ENCODE measurements at regions not wholly inside any gene's neighbourhood (a gene's known extent, or its start where the extent isn't known, plus 50 kb on each side); places are given as distances from the start of the nearest gene placed in this dataset.

GRCh38 chr1:232319072-232319471, 310.9 kb downstream of the SIPA1L2 start:
- FAIRE-seq (no peak), DNase-seq (ENCODE audit: low read depth, low spot score) (no peak)
- H3K4me1 ChIP-seq (ENCODE audit: control insufficient read depth, extremely low read depth, insufficient read depth, low read length): no peaks in the 10 kb centered on the region
- ChIA-PET CTCF (interaction anchor here (1.1 kb wide), 1 partner anchor 10 kb away, joined by 6 read pairs; no protein-coding TSS in a partner anchor), POLR2A (no interaction called here)
- H3K79me2 ChIP-seq (ENCODE audit: control insufficient read depth, insufficient read depth, low read length): no peaks in the 10 kb centered on the region
- no peaks in the 10 kb centered on the region for H3K27me3 ChIP-seq (ENCODE audit: control insufficient read depth in 2 of 2, insufficient read depth in 2 of 2, low read length in 2 of 2)
- H3K9me3 ChIP-seq (replicated peaks; ENCODE audit: control insufficient read depth, insufficient read depth, low read length): no peaks in the 10 kb centered on the region
- no peak for TF ChIP-seq FOS (IDR thresholded peaks at IDR 0.05; ENCODE audit: borderline replicate concordance, insufficient read depth, low read length)
- H4K20me1 ChIP-seq (replicated peaks; ENCODE audit: control insufficient read depth, extremely low read depth, insufficient read depth, low read length): no peaks in the 10 kb centered on the region
- no peak overlapping the region for H3K9ac ChIP-seq (replicated peaks; ENCODE audit: extremely low read depth, insufficient read depth, low read length)
- no peaks in the 10 kb centered on the region for H3K9me1 ChIP-seq (replicated peaks; ENCODE audit: control insufficient read depth, extremely low read depth, insufficient read depth, low read length)
- dilution Hi-C loops (cut with MboI; ENCODE audit: extremely low pct_ligation_motif_present, low sequenced_read_pairs) (no loop called here), intact Hi-C loops (cut with micrococcal nuclease) (no loop called here)
- no peak overlapping the region for H3K27ac ChIP-seq (ENCODE audit: insufficient read depth, low read depth, low read length)
- no peaks in the 10 kb centered on the region for H3K36me3 ChIP-seq (ENCODE audit: control insufficient read depth in 2 of 2, extremely low read depth in 1 of 2, insufficient read depth in 2 of 2, low read length in 2 of 2)
- BruUV-seq (replicated peaks): no TSS peak
- H2AFZ ChIP-seq (ENCODE audit: low read depth, low read length): no peak overlapping the region
- H3K4me3 ChIP-seq (replicated peaks in 1 of 3; ENCODE audit: insufficient read depth in 1 of 3, low read depth in 1 of 3, low read length in 3 of 3): no peak overlapping the region
- H3K4me2 ChIP-seq (ENCODE audit: insufficient read depth, low read length): no peak overlapping the region

- H3K9me3 ChIP-seq (replicated peaks; ENCODE audit: control insufficient read depth, insufficient read depth, low read length): no peaks in the 10 kb centered on the region
- intact Hi-C loops (cut with micrococcal nuclease): no loop called here
- no TSS peak for BruUV-seq (replicated peaks)
- no peak for FAIRE-seq
- dilution Hi-C loops (cut with MboI; ENCODE audit: extremely low pct_ligation_motif_present, low sequenced_read_pairs): no loop called here
- no peak for TF ChIP-seq CTCF (IDR thresholded peaks at IDR 0.05; ENCODE audit: extremely low read depth in 1 of 2, insufficient read depth in 1 of 2, low read depth in 1 of 2, low read length in 2 of 2)
- no peak for TF ChIP-seq POLR2A (IDR thresholded peaks at IDR 0.05; ENCODE audit: low read depth, low read length)
- no peak for TF ChIP-seq MYC (IDR thresholded peaks at IDR 0.05; ENCODE audit: low read depth, low read length)
- no peak for TF ChIP-seq FOS (IDR thresholded peaks at IDR 0.05; ENCODE audit: borderline replicate concordance, insufficient read depth, low read length)
- TF ChIP-seq JUN (IDR thresholded peaks at IDR 0.05; ENCODE audit: borderline replicate concordance, insufficient read depth, insufficient read length, low read depth): no peak
- no peak for TF ChIP-seq GATA2 (IDR thresholded peaks at IDR 0.05; ENCODE audit: insufficient read depth, insufficient read length, low read depth, low read length)
- TF ChIP-seq POLR2AphosphoS5 (IDR thresholded peaks at IDR 0.05; ENCODE audit: insufficient read depth, low read depth, low read length): no peak
- TF ChIP-seq EZH2 (IDR thresholded peaks at IDR 0.05; ENCODE audit: borderline replicate concordance, low read depth, low read length, severe bottlenecking): no peak
- no peak for TF ChIP-seq MAX (IDR thresholded peaks at IDR 0.05; ENCODE audit: insufficient read depth, insufficient read length)
- POLR2A ChIA-PET: no interaction called here
- H3K79me2 ChIP-seq (ENCODE audit: control insufficient read depth, insufficient read depth, low read length): no peaks in the 10 kb centered on the region
- no peaks in the 10 kb centered on the region for H3K36me3 ChIP-seq (ENCODE audit: control insufficient read depth in 2 of 2, extremely low read depth in 1 of 2, insufficient read depth in 2 of 2, low read length in 2 of 2)
- no peak overlapping the region for H3K4me3 ChIP-seq (replicated peaks in 1 of 3; ENCODE audit: insufficient read depth in 1 of 3, low read depth in 1 of 3, low read length in 3 of 3)
- H3K9ac ChIP-seq (replicated peaks; ENCODE audit: extremely low read depth, insufficient read depth, low read length): no peak overlapping the region
- no peaks in the 10 kb centered on the region for H3K9me1 ChIP-seq (replicated peaks; ENCODE audit: control insufficient read depth, extremely low read depth, insufficient read depth, low read length)
- no peaks in the 10 kb centered on the region for H3K4me1 ChIP-seq (ENCODE audit: control insufficient read depth, extremely low read depth, insufficient read depth, low read length)
- CTCF ChIA-PET: no interaction called here
- no peak overlapping the region for H2AFZ ChIP-seq (ENCODE audit: low read depth, low read length)
- no peak for DNase-seq (ENCODE audit: low read depth, low spot score)
- H3K4me2 ChIP-seq (ENCODE audit: insufficient read depth, low read length): no peak overlapping the region
- no peaks in the 10 kb centered on the region for H3K27me3 ChIP-seq (ENCODE audit: control insufficient read depth in 2 of 2, insufficient read depth in 2 of 2, low read length in 2 of 2)
- no peaks in the 10 kb centered on the region for H4K20me1 ChIP-seq (replicated peaks; ENCODE audit: control insufficient read depth, extremely low read depth, insufficient read depth, low read length)
- H3K27ac ChIP-seq (ENCODE audit: insufficient read depth, low read depth, low read length): no peak overlapping the region
Observed at GRCh38 chr1:232318143-232318542, 311.8 kb downstream of the SIPA1L2 start.

Data from endothelial cell of umbilical vein (primary cell).